Fibroblast of mammary gland (primary cell): ENCODE measurements at regions not wholly inside any gene's neighbourhood (a gene's known extent, or its start where the extent isn't known, plus 50 kb on each side); places are given as distances from the start of the nearest gene placed in this dataset.

Experiments
- DNase-seq: peaks from one replicate; pipeline ENCODE4 v3.0.0-alpha.2; 2010; ENCODE audit warnings: low read depth
- H3K4me3 ChIP-seq: 2 replicates; pipeline ENCODE4 v1.5.1; 2011; ENCODE audit warnings: low read depth, mild to moderate bottlenecking, low read length, moderate library complexity; ENCODE audit not compliant: control insufficient read depth
- TF ChIP-seq, protein P1 (sequence below): conservative IDR thresholded peaks from 2 replicates; pipeline ENCODE4 v1.5.1; 2011; ENCODE audit warnings: low read depth, low read length, inconsistent platforms; ENCODE audit not compliant: control insufficient read depth, insufficient read depth

DNA sequence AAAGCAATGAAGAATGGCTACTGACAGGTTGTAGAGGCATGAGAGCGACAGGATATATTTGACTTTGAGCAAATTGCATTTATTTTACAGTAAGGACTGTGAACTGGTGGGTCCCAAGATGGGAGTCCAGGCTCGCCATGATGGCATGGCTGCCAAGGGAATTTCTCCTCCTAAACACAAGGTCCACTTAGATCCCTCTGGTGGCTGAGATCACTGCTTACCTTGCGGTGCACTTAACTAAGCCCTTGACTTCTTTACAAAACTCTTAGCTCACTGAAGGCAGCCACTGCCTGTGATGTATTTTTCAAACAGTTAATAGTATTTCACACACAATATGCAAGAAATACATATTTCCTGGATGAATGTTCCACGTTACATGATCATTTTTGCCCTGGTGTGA, 50.3 kb upstream of the SORBS2 start:
- TF ChIP-seq, protein P1, sequence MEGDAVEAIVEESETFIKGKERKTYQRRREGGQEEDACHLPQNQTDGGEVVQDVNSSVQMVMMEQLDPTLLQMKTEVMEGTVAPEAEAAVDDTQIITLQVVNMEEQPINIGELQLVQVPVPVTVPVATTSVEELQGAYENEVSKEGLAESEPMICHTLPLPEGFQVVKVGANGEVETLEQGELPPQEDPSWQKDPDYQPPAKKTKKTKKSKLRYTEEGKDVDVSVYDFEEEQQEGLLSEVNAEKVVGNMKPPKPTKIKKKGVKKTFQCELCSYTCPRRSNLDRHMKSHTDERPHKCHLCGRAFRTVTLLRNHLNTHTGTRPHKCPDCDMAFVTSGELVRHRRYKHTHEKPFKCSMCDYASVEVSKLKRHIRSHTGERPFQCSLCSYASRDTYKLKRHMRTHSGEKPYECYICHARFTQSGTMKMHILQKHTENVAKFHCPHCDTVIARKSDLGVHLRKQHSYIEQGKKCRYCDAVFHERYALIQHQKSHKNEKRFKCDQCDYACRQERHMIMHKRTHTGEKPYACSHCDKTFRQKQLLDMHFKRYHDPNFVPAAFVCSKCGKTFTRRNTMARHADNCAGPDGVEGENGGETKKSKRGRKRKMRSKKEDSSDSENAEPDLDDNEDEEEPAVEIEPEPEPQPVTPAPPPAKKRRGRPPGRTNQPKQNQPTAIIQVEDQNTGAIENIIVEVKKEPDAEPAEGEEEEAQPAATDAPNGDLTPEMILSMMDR, result no peak
- DNase-seq, result no peak
- no peak overlapping the region for H3K4me3 ChIP-seq

DNA sequence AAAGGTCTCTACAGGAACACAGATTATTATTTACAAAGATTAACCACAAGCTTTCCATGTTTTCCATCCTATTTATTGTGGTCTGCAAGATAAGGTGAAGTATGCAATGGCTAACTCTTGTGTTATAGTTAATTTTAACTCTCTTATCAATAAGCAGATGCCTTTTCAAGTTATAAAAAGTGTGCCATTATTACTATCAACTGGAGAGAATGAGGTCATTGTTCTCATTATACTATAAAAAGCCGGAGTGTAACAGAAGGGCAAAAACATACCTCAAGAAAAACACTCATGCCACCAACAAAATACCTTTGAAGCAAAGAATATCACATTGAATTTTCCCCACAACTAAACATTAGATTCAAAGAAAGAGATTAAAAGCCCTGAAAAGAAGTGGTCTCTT, 52.0 kb upstream of the SORBS2 start:
- no peak overlapping the region for H3K4me3 ChIP-seq
- no peak for DNase-seq
- TF ChIP-seq, protein P1, result no peak

DNA sequence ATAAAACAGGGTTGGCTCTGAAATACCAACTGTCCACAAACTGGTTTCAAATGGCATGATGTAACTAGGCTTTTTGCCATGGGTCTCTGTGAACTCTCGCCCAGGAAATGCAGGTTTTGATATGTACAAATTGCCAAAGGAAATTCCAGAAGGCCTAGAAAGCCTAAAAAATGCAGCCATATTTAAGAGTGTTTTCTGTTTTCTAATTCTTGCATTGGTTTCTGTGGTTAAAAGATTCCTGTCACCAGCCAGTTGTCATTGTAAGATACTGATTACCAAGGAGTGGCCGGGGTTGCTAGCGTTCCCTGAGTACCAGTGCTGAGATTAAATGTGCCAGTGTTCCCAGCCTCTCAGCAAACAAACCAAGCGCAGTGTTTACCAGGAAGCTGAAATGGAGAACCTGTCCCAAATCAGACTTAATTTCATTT, 53.9 kb upstream of the SORBS2 start:
- peak; percentile 38 for DNase-seq
- TF ChIP-seq, protein P1, result no peak
- H3K4me3 ChIP-seq, result no peak overlapping the region

DNA sequence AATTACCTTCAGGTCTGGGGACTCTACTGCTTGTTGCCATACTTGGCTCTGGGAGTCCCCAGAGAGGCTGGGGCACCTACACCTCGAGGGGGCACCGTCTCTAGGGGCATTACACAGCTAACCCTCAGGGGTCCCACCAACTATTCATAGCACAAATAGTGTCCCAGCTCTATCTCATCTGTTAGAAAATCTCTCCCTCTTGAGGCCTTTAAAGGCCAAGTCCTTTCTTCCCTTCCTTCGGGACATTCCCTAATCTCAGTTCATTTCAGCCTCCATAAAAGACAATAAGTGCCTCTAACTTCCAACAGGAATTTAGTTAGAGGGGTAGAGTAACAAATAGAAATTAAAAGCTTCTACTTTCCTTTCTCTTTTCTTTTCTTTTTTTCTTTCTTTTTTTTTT, 55.8 kb upstream of the SORBS2 start:
- no peak for DNase-seq
- TF ChIP-seq, protein P1, result no peak
- no peak overlapping the region for H3K4me3 ChIP-seq

DNA sequence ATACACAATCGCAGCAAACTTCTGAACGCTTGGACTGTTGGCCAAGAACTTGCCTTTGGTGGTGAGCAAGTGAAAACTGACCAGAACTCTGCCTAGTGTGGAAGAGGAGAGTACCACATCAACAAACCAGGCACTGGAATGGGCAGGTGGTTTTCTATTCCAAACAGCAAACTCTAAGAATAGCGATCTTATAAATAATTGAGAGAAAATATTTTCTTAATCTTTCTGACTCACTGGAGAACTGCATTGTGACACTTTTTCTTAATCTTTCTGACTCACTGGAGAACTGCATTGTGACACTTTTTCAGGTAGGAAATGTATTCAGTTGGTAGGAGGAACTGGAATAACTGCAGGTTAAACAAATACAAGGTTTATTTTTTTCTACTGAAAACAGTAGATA, 57.0 kb upstream of the SORBS2 start:
- DNase-seq, result no peak
- no peak overlapping the region for H3K4me3 ChIP-seq
- TF ChIP-seq, protein P1, result no peak

DNA sequence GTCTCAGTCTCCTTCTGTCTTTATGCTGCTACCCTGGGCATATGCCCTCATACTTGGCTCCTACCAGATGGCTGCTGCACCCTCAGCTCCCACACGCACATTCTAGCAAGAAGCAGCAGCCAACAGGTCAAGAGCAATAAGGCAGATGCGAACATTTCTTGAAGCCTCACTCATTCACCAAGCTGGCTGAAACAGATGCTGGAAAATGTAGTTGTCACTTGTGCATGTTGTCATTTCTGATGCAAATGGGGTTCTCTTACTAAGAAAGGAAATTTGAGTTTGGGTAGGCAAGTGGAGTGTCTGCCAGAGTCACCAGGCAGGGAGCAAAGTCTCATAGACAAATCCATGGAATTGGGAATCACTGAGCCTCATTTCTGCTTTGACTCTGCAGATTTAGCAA, 57.4 kb upstream of the SORBS2 start:
- H3K4me3 ChIP-seq, result no peak overlapping the region
- DNase-seq, result no peak
- TF ChIP-seq, protein P1, result no peak

DNA sequence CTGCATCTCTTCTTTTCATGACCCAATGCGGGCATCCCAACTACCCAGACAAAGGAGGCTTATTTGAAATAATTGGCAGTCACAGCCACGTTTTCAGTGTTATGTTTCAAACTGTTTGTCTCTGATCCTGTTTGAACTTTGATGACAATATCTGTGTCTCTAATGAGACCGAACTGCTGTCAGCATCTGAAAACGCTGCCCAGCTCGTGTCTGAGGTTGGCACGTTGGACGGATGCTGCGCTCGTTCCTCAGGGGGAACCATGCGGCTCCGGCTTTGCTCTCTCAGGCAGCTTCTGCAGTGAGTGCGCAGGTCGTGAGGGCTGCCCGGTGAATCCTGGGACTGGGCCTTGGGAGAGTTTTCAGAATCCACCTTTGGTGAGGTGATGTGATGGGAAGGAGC, 58.4 kb upstream of the SORBS2 start:
- no peak for DNase-seq
- no peak overlapping the region for H3K4me3 ChIP-seq
- TF ChIP-seq, protein P1, result no peak
